GM18858 (cell line): ENCODE measurements at regions not wholly inside any gene's neighbourhood (a gene's known extent, or its start where the extent isn't known, plus 50 kb on each side); places are given as distances from the start of the nearest gene placed in this dataset.
A peak's percentile ranks its signal among the peaks of the same experiment; 100 is the strongest.
"Not testable (repeated sequence)": the region's sequence is repeated elsewhere in the genome, so short reads cannot be mapped to it uniquely, and the experiment has no call there.

Experiments used
- ATAC-seq: cut with Tn5 transposase; IDR thresholded peaks from one replicate; pipeline ENCODE4 v1.9.1; 2021; ENCODE audit not compliant: unreplicated experiment

GRCh38 chr20:41734506-41734945 is 116.3 kb upstream of the CHD6 start:
- no peak for ATAC-seq

- ATAC-seq: no peak
Measured at GRCh38 chr20:41733151-41733550, 115.0 kb upstream of the CHD6 start.

- not testable (repeated sequence) for ATAC-seq
Measured at GRCh38 chr20:41731198-41731597, 113.0 kb upstream of the CHD6 start.

DNA sequence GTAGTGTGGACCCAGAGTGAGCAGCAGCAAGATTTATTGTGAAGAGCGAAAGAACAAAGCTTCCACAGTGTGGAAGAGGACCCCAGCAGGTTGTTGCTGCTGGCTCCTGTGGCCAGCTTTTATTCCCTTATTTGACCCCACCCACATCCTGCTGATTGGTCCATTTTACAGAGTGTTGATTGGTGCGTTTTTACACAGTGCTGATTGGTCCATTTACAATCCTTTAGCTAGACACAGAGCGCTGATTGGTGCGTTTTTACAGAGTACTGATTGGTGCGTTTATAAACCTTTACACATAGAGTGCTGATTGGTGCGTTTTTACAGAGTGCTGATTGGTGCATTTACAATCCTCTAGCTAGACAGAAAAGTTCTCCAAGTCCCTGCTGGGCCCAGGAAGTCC is 109.5 kb upstream of the CHD6 start:
- ATAC-seq: not testable (repeated sequence)

- ATAC-seq: no peak
Measured at GRCh38 chr20:41726727-41727126, 108.5 kb upstream of the CHD6 start.

DNA sequence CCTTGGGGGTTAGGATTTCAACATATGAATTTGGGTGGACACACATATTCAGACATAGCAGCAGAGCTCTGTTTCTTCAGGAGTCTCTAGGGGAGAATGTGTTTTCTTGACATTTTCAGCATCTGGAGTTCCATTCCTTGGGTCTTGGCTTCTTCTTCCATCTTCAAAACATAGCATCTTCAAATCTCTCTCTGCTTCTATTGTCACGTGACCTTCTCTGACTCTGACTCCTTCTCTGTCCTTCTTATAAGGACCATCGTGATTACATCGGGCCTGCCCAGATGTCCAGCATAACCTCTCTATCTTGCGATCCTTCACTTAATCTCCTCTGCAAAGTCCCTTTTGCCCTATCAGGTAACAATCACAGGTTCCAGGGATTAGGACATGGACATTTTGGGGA is 101.0 kb upstream of the CHD6 start:
- ATAC-seq: no peak

- no peak for ATAC-seq
Measured at GRCh38 chr20:41717483-41717882, 99.3 kb upstream of the CHD6 start.

GRCh38 chr20:41716911-41717310 is 98.7 kb upstream of the CHD6 start:
- ATAC-seq: no peak

- ATAC-seq: no peak
Measured at GRCh38 chr20:41716436-41716835, 98.3 kb upstream of the CHD6 start.

GRCh38 chr20:41715526-41715925 is 97.3 kb upstream of the CHD6 start:
- ATAC-seq: no peak

GRCh38 chr20:41714030-41714429 is 95.9 kb upstream of the CHD6 start:
- no peak for ATAC-seq

DNA sequence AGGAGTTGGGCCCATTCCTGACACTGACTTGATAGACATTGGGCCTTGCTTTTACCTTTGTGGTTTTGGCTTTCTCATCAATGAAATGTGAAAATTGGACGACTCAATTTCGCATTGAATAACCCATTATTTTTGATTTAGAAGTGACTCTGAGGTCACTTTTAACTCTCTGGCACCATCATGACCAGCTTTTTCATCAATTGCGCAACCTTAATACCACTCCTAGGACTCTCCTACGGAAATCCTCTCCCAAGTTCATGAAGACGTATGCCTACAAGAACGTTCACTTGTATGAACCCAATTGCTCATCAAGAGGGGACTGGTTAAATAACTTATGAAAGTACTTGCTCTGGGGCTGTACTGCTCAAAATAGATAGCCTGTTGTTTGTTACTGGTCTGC is 86.7 kb upstream of the CHD6 start:
- ATAC-seq: no peak

DNA sequence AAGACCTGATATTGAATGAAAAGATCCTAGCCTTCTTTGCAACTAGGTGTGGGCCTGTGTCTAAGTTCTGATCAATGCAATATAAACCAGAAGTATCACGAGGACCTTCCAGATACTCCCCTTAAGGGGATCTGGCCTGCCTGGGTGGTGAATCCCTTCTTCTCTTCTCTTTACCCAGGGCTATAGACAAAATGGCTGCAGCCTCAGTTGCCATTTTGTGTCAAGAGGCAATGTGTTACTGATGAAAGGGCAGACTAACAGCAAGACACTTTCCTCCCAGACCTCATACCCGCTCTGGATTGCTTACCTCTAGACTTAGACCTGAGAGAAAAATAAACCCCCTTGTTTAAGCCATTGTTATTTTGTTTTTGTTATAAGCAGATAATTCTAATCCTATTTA is 84.5 kb upstream of the CHD6 start:
- ATAC-seq: no peak

GRCh38 chr20:41701588-41702348 is 83.6 kb upstream of the CHD6 start:
- no peak for ATAC-seq

- not testable (repeated sequence) for ATAC-seq
Measured at GRCh38 chr20:41699673-41700072, 81.5 kb upstream of the CHD6 start.

- ATAC-seq: no peak
Measured at GRCh38 chr20:41697861-41698559, 79.8 kb upstream of the CHD6 start.

DNA sequence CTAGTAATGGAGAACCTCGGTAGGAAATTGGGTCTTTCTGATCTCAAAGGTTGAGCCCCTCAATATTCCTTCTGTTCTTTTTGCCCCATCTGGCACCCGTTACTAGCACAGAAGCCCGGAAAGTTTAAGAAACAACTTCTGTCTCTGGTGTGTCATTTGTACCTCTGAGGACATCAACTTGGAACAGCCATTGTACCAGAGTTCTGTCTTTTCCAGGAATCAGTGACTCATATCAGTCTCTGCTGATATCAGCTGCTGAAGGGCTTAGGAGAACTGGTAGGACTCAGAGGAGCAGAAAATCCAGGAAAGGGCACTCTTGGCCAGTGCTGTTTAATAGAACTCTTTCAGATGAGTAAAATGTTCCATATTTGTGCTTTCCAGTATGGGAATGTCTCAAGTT is 78.3 kb upstream of the CHD6 start:
- no peak for ATAC-seq

GRCh38 chr20:41694796-41695195 is 76.6 kb upstream of the CHD6 start:
- ATAC-seq: no peak

DNA sequence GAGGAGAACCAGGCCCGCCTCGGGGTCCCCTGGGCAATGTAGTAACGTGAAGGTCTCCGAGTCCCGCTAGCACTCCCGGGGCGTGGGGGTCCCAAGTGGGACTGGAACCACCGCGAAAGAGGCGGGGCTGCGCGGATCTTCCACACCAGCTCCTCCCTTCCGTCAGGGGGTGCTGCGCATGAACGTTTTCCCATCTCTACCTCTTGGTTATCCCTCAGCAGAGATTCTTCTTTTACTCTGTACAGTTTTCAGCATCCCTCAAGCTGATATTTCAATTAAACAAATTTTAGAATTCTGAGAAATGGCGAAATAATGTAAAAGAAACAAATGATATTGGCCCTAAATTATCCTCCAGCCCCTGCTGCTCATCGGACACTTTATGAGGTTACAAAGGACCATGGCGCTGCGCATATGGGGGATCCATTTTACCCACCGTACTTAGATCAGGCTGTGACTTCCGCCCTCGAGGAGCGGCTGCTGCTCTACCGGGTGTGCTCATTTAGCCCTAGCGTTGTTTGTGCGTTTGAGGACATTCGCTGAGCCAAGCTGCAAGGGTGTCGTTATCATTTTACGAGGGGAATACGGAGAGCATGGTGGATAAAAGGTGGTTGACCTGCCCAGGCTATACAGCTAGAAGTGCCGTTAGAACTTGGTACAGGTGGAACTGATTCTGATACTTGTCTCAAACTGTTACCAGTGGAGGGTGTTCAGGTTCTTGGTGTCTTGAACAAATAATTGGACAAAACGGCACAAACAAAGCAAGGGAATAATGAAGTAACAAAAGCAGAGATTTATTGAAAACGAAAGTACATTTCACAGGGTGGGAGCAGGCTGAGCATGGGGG is 75.2 kb upstream of the CHD6 start:
- ATAC-seq: peak; percentile 81

DNA sequence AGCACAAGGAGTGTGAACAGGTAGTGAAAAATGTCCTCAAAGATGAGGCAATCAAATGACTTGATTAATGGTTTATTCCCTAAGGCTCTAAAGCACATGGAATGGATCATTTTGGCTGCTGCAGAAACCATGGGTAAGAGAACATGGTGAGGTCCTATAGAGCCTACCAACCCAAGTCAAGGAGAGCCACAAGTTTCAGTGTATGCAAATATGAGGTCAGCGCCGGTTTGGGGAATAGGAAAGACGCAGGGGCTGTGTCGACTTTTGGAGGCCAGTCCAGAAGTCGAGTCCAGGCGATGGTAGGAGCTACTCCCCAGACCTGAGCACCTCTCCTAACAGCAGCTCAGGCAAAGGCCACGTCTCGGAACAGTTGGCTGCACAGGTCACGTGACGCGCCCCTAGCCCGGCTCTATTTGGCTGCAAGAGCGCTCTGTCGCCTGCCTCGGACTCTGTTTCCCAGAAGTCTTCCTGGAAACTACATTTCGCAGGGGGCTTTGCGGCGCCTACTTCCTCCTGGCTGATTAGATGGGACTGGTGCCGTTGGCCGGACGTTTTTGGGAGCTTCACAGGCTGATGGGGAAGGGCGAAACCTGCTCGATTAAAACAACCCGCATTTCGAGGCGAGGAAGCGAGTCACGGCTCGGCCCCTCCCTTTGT is 74.4 kb upstream of the CHD6 start:
- ATAC-seq: peak; percentile 24

DNA sequence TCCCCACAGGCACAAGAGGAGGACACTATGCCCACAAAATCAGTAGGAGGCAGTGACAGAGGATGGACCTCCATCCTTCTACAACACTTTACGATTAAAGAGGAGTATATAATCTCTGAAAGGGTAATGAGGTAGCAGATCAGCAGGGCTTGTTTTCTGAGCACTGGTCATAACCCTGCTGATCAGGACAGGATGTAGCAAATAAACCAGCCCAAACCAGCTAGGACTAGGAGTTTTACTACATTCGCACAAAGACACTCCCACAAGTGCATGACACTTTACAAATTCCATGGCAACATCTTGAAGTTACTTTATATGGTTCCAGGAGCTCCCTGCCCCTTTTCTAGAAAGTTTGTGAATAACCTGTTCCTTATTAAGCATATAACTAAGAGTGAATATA is 73.3 kb upstream of the CHD6 start:
- ATAC-seq: no peak
